Upper lobe of left lung (tissue), 4 donors: ENCODE measurements at regions not wholly inside any gene's neighbourhood (a gene's known extent, or its start where the extent isn't known, plus 50 kb on each side); places are given as distances from the start of the nearest gene placed in this dataset.

Source experiments
- EP300 ChIP-seq, 4 donors: sonication (generic); formaldehyde crosslinking; IDR thresholded peaks; one replicate each; pipeline ENCODE4 v1.5.1; 2017; ENCODE audit warnings: antibody characterized with exemption in 4 of 4, control low read depth in 2 of 4
- POLR2A ChIP-seq, 4 donors: fragments of 450-650 bp; IDR thresholded peaks; one replicate each; pipeline ENCODE4 v1.5.1; 2016 to 2017; ENCODE audit warnings: antibody characterized with exemption in 4 of 4, mild to moderate bottlenecking in 2 of 4
- POLR2AphosphoS5 ChIP-seq, 2 donors: sonication (generic); formaldehyde crosslinking; IDR thresholded peaks; one replicate each; pipeline ENCODE4 v1.5.1; 2017; ENCODE audit warnings: antibody characterized with exemption in 2 of 2
- TF ChIP-seq, protein P1 (sequence below), 6 experiments: fragments of 450-650 bp in 4 of 6; fragments of 200-600 bp in 2 of 6; sonication (generic) in 2 of 6; IDR thresholded peaks; one replicate each; pipeline ENCODE4 v1.5.1; 2016 to 2019; ENCODE audit warnings: antibody characterized with exemption in 6 of 6

DNA sequence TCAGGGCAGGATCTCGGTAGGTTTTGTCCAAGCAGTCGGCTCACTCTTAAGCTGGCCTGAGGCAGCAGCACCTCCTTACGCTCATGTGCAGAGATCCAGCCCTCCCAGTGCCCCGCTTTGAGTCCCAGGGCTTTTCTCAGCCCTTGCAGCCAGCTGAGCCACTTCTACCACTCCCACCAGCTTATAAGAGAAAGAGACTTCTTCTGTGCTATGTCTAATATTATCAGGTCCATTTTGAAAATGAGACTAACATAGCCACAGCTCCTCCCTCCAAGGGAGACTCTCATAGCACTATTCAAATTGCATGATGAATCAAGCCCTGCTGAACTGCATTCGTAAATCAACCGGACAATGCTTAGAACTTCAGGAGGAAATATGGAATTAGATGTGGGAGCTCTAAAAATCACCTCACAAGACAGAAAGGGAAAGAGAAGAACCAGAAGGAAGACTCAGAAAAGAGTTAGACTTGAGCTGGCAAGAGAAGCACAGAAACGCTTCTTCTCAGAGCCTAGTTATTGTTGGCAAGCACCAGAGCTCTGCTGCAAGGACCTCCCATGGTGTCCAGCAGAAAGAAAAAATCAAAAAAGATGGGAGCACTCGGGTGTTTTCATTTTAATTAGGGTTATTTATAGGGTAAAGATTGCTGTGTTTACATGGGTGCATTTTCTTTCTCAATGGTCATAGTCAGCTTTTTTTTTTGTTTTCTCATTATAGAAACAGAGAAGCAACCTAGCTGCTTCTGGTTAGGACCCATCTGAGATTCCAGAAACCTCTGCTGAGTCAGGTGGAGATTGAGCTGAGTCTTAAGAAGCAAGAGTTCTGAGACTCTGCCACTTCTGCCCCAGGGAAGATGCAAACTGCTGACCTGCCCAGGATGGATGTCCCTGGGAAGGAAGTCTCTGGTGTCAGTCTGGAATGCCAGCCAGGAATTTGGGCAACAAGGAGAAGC is 181.4 kb downstream of the ETS1 start:
- TF ChIP-seq POLR2AphosphoS5 (IDR thresholded peaks at IDR 0.05) (no peak), POLR2A (IDR thresholded peaks at IDR 0.05) (no peak), EP300 (IDR thresholded peaks at IDR 0.05) (no peak)
- TF ChIP-seq, protein P1, sequence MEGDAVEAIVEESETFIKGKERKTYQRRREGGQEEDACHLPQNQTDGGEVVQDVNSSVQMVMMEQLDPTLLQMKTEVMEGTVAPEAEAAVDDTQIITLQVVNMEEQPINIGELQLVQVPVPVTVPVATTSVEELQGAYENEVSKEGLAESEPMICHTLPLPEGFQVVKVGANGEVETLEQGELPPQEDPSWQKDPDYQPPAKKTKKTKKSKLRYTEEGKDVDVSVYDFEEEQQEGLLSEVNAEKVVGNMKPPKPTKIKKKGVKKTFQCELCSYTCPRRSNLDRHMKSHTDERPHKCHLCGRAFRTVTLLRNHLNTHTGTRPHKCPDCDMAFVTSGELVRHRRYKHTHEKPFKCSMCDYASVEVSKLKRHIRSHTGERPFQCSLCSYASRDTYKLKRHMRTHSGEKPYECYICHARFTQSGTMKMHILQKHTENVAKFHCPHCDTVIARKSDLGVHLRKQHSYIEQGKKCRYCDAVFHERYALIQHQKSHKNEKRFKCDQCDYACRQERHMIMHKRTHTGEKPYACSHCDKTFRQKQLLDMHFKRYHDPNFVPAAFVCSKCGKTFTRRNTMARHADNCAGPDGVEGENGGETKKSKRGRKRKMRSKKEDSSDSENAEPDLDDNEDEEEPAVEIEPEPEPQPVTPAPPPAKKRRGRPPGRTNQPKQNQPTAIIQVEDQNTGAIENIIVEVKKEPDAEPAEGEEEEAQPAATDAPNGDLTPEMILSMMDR (IDR thresholded peaks at IDR 0.05), result no peak
